HG02938 (cell line): ENCODE measurements at regions not wholly inside any gene's neighbourhood (a gene's known extent, or its start where the extent isn't known, plus 50 kb on each side); places are given as distances from the start of the nearest gene placed in this dataset.
A peak's percentile ranks its signal among the peaks of the same experiment; 100 is the strongest.
"Not testable (repeated sequence)": the region's sequence is repeated elsewhere in the genome, so short reads cannot be mapped to it uniquely, and the experiment has no call there.

Experiments
- ATAC-seq: cut with Tn5 transposase; IDR thresholded peaks from one replicate; pipeline ENCODE4 v1.9.1; 2021; ENCODE audit warnings: mild to moderate bottlenecking, moderate library complexity; ENCODE audit not compliant: unreplicated experiment

DNA sequence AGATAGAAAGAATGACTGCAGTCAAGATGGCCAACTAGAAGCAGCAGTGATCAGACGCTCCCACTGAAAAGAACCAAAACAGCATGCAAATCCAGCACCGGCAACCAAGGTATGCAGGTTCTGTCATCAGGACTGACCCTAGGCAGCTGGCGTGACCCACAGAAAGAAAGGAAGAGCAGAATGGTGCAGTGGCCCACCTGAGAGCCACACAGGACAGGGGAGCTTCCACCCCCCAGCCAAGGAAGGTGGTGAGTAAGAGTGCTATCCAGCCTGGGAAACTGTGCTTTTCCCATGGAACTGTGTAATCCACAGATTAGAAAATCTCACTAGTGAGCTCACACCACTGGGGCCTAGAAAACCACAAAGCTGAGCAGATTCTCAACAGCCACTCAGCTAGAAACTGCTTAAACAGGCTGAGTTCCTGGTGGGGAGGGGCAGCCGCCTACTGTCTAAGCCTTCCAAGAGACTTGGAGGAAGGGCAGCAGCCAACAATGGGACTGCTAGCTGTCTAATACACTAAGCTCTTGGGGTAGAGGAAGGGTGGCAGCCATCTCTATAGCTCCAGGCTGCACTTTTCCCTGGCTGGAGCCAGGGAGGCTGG is 127.9 kb downstream of the EVA1A start:
- peak; percentile 80 for ATAC-seq

DNA sequence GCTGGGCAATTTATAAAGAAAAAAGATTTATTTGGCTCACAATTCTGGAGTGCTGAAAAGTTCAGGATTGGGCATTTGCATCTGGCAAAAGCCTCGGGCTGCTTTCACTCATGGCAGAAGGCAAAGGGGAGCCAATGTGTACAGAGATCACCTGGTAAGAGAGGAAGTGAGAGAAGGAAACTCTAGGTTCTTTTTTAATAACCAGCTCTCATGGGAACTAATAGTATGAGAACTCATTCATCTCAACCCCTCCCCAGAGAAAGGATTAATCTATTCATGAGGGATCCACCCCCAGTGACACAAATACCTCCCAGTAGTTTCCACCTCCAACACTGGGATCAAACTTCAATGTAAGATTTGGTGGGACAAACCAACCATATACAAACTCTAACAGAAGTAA is 129.0 kb downstream of the EVA1A start:
- ATAC-seq, result peak; percentile 64

DNA sequence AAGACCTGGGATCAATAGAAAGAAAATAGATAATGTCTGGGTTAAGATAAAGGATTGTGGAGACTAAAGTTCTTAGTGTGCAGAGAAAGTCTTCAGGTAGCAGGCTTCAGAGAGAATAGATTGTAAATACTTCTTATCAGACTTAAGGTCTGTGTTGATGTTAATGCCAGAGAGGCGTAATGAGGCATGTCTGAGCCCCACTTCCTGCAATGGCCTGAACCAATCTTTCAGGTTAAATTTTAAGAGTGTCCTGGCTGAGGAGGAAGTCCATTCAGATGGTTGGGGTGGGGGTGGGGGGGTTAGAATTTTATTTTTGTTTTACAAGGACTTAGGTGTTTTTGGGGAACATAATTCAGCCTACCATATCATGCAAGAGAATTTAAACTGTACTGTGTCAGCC is 129.5 kb downstream of the EVA1A start:
- ATAC-seq, result no peak

DNA sequence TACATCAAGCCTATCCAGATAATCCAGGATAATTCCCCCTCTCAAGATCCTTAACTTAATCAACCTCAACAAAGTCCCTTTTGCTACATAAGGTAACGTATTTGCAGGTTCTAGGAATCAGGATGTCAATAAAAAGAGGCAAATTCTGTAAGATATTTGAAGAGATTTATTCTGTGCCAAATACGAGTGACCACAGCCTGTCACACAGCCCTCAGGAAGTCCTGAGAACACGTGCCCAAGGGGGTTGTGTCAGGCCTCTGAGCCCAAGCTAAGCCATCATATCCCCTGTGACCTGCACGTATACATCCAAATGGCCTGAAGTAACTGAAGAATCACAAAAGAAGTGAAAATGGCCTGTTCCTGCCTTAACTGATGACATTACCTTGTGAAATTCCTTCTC is 130.3 kb downstream of the EVA1A start:
- ATAC-seq, result not testable (repeated sequence)

DNA sequence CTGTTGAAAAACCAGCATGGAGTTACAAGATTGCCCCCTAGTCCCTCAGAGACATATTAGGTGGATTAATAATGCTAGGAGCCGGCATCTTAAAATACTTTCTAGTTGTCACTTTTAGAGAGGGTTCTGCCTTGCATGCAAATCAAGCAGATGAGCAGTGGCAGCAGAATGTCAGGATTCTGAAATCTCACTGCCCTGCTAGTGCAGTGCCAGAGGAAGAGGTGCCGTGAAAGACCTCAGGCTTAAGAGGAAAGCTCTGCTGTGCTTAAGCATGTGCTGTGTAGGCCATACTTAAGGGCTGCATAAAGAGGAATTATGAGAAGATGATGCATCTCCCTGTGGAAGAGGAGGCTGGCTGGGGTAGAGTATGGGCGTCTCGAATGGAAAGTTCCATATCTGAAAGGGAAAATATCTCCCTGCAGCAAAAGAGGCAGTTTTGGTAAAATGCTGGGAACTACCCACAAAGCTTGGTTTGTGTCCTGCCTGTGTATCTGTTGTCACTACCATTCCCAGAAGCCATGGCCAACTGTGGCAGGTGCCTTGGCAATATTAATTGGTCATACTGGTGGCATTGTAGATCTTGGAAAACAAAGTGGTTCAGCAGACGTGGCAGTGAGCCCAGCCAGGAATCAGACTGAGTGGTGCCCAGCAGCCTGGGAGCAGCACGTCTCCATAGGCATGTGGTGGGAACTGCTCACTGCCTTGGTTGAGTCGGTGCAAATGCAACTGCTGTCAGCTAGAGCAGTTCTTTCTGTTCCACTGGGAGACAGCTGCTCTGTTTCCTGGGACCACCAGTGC is 131.9 kb downstream of the EVA1A start:
- ATAC-seq, result no peak

DNA sequence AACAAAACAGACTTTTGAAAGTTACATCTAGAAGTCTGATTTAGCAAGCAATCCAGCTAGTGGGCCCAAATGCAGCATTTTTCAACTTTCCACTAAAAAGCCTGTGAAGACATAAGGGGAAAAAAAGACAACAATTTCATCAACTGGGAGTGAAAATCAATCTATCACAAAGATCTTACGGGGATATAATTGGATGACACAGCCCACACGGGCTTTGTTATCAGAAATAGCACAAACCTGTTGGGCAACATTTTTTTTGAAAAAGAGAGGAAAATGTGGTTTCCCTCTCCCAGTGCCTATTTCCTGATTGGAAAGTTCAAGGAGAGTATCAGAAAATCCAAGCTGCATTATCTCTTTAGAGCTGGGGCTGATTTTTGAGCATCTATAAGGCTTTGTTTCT is 132.7 kb downstream of the EVA1A start:
- no peak for ATAC-seq

DNA sequence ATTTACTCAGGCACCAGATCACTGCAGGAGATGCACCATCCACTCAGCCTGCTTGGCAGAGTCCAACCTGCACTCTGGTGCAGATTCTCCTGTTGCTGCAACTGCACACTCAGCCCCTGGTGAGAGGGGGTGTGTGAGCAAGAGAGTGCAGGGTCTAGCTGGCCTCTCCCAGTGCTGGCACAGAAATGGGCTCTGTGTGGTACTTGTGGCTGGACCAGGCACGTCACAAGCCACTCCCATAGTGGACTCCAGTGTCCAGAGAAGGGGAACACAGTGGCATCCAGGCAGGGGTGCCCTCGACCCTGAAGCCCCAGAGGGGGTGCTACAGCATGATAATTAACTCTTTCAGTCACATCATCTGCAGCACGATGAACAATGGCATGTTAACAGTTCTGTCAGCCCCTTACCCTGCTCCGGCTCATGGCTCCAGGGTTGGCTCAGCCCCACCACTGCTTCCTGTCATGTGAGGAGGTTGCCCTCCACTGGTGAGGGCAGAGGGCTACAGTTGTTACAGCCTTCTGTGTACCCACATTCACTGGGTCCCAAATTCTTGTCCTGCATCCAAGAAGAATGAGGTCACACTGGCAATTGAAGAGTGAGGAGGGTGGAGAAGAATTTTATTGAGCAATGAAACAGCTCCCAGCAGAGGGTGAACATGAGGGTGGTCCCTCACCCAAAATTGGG is 135.7 kb downstream of the EVA1A start:
- ATAC-seq, result no peak

DNA sequence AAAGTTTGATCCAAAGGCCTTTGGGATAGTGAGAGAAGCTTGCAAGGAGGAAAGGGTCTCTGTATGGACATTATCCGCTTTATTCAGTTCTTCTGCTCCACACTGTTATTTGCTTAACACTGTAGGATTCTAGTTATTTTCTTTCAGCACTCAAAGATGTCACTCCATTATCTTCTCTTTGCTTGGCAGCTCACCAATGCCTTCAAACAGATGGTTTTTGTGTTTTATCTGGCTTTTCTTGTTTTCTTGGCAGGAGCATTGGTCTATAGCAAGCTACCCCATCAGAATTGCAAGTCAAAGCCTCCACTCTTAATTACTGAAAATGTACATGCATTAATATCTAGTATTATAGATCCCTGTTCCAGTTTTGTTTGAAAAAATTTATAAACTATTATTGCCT is 138.8 kb downstream of the EVA1A start:
- ATAC-seq, result no peak

DNA sequence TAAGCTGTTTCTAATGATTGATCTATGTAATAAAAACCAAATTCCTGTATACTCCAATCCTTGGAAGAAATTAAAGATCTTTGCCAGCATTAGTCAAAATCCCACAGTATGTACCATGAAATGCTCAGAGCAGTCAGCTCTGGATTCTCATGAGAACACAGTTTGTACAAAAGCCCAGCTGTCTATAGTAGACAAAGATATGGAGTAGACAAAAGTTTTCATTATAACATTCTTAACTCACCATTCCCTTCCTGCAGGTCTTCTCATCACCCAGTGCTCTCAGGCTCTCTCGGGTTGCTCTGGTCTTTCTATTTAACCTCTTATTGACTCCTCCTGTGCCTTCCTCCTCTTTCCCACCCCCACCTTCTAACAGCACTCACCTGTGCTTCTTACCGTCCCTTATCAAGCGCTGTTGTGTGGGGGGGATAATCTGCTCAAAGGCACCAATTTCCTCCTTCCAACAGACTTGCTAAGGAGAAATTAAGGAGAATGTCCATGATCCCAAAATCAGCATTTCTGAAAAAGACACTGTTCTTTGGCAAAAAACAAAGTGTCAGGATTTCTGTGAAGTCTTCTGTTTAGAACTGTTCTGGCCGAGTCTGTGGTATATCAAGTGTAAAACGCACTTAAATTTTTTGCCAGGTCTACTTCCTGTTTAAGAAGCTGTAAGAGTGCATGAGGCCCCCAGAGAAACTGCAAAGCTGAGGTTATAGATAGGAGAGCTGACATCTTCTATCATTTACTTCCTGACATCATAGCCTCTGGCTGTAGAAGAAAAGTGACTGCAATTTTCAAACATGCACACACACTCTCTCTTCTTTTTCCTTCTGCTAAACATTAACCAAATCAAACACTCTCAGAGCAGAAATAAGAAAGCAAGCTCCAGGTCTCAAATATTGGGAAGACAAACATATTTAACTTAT is 144.1 kb downstream of the EVA1A start:
- ATAC-seq, result peak; percentile 86

DNA sequence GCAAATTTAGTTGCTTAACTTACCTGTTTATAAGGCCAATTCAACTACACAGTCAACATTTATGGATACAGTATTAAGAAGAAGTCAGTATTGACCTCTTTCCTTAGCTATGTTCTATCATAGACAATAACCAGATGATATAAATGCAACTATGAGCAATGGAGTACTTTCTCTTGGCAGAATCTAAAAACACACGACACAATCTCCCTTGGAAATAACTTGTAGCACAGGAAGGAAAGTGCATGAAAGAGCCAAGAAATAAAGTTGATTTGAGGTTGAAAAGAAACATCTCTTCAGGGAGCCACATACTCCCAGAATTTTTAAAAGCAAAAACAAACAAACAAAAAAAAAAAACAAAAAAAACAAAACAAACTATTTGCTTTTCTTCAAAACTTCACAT is 145.0 kb downstream of the EVA1A start:
- no peak for ATAC-seq

DNA sequence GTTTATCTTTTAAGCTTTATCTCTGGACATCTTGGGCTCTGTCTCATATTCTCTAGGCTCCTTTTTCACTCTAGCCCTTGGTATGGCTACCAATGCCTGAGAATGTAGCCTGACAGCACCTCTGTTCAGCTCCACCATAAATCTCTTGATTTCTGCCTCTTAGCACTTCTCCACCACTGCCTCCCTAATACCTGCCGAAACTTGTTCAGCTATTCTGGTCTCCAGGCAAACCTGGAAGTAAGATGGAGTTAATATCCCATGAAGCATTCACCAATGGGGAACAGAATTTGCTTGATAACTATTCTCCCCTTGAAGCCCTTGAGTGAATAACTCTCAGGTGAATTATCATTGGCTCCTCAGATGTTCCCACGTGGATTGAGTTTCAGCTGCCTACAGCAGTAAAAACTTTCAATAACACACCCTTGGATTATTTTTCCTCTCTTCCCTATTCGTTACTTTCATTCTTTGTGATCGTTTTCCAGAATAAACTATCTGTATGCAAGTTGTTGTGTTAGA is 145.6 kb downstream of the EVA1A start:
- ATAC-seq, result no peak

DNA sequence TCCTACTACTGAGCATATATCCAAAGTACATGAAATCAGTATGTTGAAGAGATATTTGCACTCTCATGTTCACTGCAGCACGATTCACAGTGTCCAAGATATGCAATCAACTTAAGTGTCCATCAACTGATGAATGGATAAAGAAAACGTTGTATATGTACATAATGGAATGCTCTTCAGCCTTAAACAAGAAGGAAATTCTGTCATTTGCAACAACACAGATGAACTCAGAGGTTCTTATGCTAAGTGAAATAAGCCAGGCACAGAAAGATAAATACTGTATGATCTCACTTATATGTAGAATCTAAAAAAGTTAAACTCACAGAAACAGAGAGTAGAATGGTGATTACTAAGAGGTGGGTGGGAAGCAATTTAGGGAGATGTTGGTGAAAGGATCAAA is 149.2 kb downstream of the EVA1A start:
- no peak for ATAC-seq

DNA sequence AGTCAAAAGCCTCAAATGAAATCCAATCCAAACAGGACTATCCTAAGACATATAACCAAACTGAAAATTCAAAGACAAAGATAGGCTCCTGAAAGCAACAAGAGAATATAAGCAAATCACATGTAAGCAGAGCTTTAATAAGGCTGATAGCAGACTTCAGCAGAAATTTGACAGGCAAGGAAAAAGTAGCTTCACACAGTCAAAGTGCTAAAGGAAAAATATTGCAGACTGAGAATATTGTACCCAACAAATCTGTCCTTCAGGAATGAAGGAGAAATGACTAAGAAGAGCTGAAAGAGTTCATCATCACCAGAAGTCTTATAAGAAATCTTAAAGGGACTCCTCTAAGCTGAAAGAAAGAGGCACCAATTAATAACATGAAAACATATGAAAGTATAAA is 150.0 kb downstream of the EVA1A start:
- ATAC-seq, result no peak

DNA sequence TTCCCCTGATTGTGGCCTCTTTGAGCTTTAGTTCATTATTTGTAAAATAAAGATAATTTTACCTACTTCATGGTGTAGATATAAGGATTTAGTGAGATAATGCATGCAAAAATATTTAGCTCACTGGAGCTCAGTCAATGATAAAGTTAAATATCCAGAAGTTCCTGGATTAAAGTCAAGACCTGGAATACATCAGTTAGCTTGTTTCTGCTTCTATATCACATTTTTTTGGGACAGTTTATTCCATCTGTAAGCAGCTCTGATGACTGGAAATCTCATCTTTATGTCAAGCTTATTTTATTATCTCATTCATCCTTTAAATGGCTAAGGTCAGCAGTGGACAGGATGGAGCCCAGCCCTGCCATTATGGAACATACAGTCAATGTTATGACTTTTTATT is 152.0 kb downstream of the EVA1A start:
- no peak for ATAC-seq

DNA sequence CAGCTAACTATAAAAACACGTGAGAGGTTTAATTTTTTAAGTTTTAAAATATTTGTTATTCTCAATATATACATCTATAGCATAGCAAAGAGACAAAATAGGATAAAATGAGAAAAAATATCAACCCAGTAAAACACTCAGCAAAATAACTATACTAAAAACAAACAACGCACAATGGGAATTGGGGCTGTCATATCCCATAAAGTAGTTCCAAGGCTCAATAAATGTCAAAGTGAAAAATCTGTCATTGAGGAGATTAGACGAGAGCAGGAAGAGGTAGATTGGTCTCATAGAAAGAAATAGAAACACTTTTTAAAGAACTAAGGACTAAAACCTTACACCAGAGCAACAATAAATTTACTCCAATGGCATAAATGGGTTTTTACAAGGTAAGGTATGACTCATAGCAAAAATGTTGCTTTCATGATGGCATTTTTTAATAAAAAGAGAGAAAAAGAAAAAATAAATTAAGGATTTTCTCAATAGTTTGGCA is 153.7 kb downstream of the EVA1A start:
- no peak for ATAC-seq

DNA sequence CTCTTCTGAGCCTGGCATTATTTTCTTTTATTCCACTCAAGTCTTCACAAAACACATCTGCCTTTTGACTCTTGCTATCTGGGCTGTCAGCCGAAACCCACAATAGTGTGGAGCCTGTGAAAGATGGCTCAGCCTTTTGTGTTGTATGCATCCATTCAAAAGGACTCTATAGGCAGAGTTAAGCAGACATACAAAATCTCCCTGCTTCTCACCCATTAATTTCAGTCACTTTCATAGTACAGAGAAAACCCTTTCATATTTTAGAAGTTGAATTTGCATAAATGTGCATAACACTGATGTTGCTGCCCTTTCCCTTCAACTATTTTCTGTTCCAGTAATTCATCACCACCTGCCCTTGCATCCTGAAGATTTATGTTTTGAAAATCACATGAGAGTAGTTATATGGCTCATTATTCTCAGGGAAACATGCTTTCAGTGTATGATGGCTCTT is 154.6 kb downstream of the EVA1A start:
- no peak for ATAC-seq

DNA sequence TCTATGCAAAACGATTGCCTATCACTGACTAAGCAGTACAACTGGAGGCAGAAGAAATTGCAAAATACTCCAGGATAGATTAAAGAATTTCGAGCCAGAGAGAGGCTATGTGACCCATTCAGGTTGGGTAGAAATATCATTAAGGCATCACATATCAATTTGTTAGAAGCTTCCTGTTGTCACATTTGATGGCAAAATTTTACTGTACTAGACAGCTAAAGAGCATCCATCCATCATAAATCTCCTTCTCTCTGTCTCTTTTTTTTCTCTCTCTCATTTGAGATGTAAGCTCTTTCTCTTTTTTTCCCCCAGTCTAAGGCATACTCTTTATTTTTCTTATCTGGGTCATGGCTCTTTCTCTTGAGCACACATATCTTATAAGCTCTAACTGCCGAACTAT is 155.7 kb downstream of the EVA1A start:
- no peak for ATAC-seq

DNA sequence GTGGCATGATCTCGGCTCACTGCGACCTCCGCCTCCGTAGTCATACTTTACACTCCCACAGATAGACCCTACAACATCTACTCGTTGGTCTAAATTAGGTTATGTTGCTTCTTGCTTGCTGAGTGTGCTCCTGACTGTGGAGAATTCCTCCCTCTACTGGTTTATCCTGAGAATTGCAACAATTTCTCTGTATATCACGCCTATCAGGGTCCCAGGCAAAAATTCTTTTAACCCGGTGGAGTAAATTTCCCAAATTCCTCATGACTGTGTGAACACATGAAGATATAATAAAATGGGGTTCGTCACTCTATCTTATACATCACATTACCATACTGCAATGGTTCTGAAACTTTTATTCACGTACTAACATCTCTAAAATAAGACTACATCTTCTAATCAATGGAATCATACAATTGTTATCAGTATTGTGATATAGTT is 156.7 kb downstream of the EVA1A start:
- ATAC-seq, result peak; percentile 83

DNA sequence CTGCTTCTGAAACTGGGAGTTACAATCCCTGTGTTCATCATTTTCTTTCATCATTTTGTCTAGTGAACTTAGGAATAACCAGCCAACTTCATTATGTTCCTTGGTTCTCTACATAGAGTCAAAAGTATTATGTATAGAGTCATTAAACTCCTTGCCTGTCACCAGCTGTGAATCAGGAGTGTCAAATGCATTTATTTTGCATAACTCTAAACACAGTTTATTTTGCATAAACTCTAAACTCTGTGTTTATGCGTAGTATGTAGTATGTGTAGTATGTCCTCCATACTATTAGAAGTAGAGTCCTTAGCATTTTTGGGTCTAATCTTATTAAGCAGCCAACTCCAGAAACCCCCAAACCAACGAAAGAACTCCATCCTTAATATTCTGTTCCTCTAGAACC is 164.4 kb downstream of the EVA1A start:
- no peak for ATAC-seq

DNA sequence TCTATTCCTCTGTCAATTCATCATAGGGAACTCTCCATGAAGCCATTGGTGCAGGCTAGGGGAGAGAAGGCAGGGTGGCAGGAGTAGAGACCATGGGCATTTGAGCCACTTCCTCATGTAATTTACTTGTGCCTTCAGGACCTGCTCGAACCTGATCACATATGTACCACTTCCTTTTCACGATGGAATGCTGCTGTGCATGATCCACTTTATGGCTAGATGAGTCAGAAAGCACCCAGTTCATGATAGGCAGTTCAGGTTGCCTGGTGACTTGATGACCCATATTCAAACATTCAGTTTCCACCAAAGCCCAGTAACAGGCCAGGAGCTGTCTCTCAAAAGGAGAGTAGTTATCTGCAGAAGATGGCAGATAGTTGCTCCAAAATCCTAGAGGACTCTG is 166.0 kb downstream of the EVA1A start:
- not testable (repeated sequence) for ATAC-seq

DNA sequence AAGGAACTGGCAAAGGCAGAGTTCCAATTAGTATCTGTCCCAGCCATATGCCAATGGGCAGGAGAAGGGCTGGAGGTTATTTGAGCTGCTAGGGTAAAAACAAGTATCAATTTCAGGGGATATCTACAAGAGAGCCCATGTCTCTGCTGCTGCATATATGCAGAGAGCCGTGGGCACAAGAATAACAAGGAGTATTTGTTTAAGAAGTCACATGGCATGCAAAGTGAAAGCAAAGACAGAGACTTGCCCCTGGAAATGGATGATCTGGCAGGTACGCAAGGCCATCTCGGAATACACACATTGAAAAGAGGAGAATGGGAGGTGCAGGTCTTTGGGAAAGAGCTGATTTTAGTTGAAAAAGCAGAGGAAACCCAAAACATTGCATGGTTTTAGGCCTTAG is 170.6 kb downstream of the EVA1A start:
- ATAC-seq, result no peak
